ENCODE measurements at regions not wholly inside any gene's neighbourhood (a gene's known extent, or its start where the extent isn't known, plus 50 kb on each side); places are given as distances from the start of the nearest gene placed in this dataset.
A peak's percentile ranks its signal among the peaks of the same experiment; 100 is the strongest.

GRCh38 chr6:43987838-43988439 is 139.3 kb downstream of the MRPL14 start:
- H3K27me3 ChIP-seq: no peaks in the 10 kb centered on the region
- TF ChIP-seq CTCF (IDR thresholded peaks at IDR 0.05) (no peak), POLR2AphosphoS5 (IDR thresholded peaks at IDR 0.05) (no peak), POLR2A (IDR thresholded peaks at IDR 0.05) (no peak)
- H3K4me3 ChIP-seq: no peak overlapping the region
- H3K9me3 ChIP-seq: no peaks in the 10 kb centered on the region
- no peak for DNase-seq (ENCODE audit: low spot score in 2 of 2)
- H3K36me3 ChIP-seq: no peaks in the 10 kb centered on the region
- H3K4me1 ChIP-seq: peaks cover 0 to 4% of the 10 kb centered on the region in 2 donors
- no peak overlapping the region for H3K27ac ChIP-seq
- intact Hi-C loops (cut with DNase I; ENCODE audit: low total_unique reads): no loop called here

GRCh38 chr6:43986177-43986825 is 141.0 kb downstream of the MRPL14 start:
- no peak for DNase-seq (ENCODE audit: low spot score in 2 of 2)

GRCh38 chr6:43985329-43985728 is 141.9 kb downstream of the MRPL14 start:
- H3K27me3 ChIP-seq: no peaks in the 10 kb centered on the region
- no peak overlapping the region for H3K4me3 ChIP-seq
- H3K27ac ChIP-seq: no peak overlapping the region
- H3K36me3 ChIP-seq: no peaks in the 10 kb centered on the region
- H3K4me1 ChIP-seq: no peaks in the 10 kb centered on the region
- TF ChIP-seq POLR2AphosphoS5 (IDR thresholded peaks at IDR 0.05): no peak
- TF ChIP-seq POLR2A (IDR thresholded peaks at IDR 0.05): no peak
- no peak for TF ChIP-seq CTCF (IDR thresholded peaks at IDR 0.05)
- intact Hi-C loops (cut with DNase I; ENCODE audit: low total_unique reads): no loop called here
- DNase-seq (ENCODE audit: low spot score in 2 of 2): no peak
- H3K9me3 ChIP-seq: no peaks in the 10 kb centered on the region

More at GRCh38 chr6:43986177-43986825, 141.0 kb downstream of the MRPL14 start:
- H3K9me3 ChIP-seq: no peaks in the 10 kb centered on the region
- H3K27me3 ChIP-seq: no peaks in the 10 kb centered on the region
- no peak for TF ChIP-seq POLR2A (IDR thresholded peaks at IDR 0.05)
- no peak for TF ChIP-seq POLR2AphosphoS5 (IDR thresholded peaks at IDR 0.05)
- no peak for TF ChIP-seq CTCF (IDR thresholded peaks at IDR 0.05)
- no peaks in the 10 kb centered on the region for H3K36me3 ChIP-seq
- no peak overlapping the region for H3K27ac ChIP-seq
- H3K4me3 ChIP-seq: no peak overlapping the region
- peaks cover 0 to 4% of the 10 kb centered on the region in 2 donors for H3K4me1 ChIP-seq
- intact Hi-C loops (cut with DNase I; ENCODE audit: low total_unique reads): no loop called here

GRCh38 chr6:43984442-43985321 is 142.6 kb downstream of the MRPL14 start:
- Histone ChIP-seq H3K4me3 (no peak overlapping the region), H3K27ac (no peak overlapping the region), H3K27me3 (no peaks in the 10 kb centered on the region), H3K4me1 (no peaks in the 10 kb centered on the region), H3K36me3 (no peaks in the 10 kb centered on the region), H3K9me3 (no peaks in the 10 kb centered on the region)
- intact Hi-C loops (cut with DNase I; ENCODE audit: low total_unique reads): no loop called here
- peak in 1 of 2 donors; percentile 15 for DNase-seq (ENCODE audit: low spot score in 2 of 2)
- TF ChIP-seq POLR2AphosphoS5 (IDR thresholded peaks at IDR 0.05) (no peak), POLR2A (IDR thresholded peaks at IDR 0.05) (no peak), CTCF (IDR thresholded peaks at IDR 0.05) (no peak)

GRCh38 chr6:43983632-43984031 is 143.6 kb downstream of the MRPL14 start:
- Histone ChIP-seq H3K27me3 (no peaks in the 10 kb centered on the region), H3K36me3 (no peaks in the 10 kb centered on the region), H3K27ac (no peak overlapping the region), H3K4me3 (no peak overlapping the region), H3K9me3 (no peaks in the 10 kb centered on the region), H3K4me1 (no peaks in the 10 kb centered on the region)
- no peak for TF ChIP-seq CTCF (IDR thresholded peaks at IDR 0.05)
- TF ChIP-seq POLR2AphosphoS5 (IDR thresholded peaks at IDR 0.05): no peak
- intact Hi-C loops (cut with DNase I; ENCODE audit: low total_unique reads): no loop called here
- DNase-seq (ENCODE audit: low spot score in 2 of 2): peak in 1 of 2 donors; percentile 17

All from breast epithelium (tissue), 4 donors.